Neural cell (in vitro differentiated cells): ENCODE measurements at regions not wholly inside any gene's neighbourhood (a gene's known extent, or its start where the extent isn't known, plus 50 kb on each side); places are given as distances from the start of the nearest gene placed in this dataset.

ENCODE experiments used
- CTCF ChIP-seq: fragments of 450-650 bp; IDR thresholded peaks from 2 replicates; pipeline ENCODE4 v1.5.1; 2014; ENCODE audit warnings: antibody characterized with exemption, mild to moderate bottlenecking, moderate library complexity; ENCODE audit not compliant: poor library complexity, severe bottlenecking
- EP300 ChIP-seq: fragments of 450-650 bp; conservative IDR thresholded peaks from 2 replicates; pipeline ENCODE4 v1.6.1; 2014; ENCODE audit warnings: antibody characterized with exemption, mild to moderate bottlenecking, moderate library complexity; ENCODE audit not compliant: poor library complexity, severe bottlenecking
- EZH2 ChIP-seq: fragments of 200-600, 300-800 bp; shearing (Covaris generic), sonication (generic); IDR thresholded peaks from 2 replicates; pipeline ENCODE4 v1.6.1; 2014; ENCODE audit warnings: antibody characterized with exemption, low read length, borderline replicate concordance, mild to moderate bottlenecking; ENCODE audit not compliant: insufficient read depth, poor library complexity, severe bottlenecking
- POLR2AphosphoS5 ChIP-seq: IDR thresholded peaks from 2 replicates; pipeline ENCODE4 v1.6.1; 2012
- RAD21 ChIP-seq: fragments of 450-650 bp; conservative IDR thresholded peaks from 2 replicates; pipeline ENCODE4 v1.6.1; 2014; ENCODE audit warnings: antibody characterized with exemption, mild to moderate bottlenecking, moderate library complexity
- TF ChIP-seq, protein P1 (sequence below): IDR thresholded peaks from 2 replicates; pipeline ENCODE4 v1.6.1; 2012; ENCODE audit warnings: borderline replicate concordance

- TF ChIP-seq CTCF = no peak
- peak; percentile 78 for TF ChIP-seq POLR2AphosphoS5
- TF ChIP-seq, protein P1, sequence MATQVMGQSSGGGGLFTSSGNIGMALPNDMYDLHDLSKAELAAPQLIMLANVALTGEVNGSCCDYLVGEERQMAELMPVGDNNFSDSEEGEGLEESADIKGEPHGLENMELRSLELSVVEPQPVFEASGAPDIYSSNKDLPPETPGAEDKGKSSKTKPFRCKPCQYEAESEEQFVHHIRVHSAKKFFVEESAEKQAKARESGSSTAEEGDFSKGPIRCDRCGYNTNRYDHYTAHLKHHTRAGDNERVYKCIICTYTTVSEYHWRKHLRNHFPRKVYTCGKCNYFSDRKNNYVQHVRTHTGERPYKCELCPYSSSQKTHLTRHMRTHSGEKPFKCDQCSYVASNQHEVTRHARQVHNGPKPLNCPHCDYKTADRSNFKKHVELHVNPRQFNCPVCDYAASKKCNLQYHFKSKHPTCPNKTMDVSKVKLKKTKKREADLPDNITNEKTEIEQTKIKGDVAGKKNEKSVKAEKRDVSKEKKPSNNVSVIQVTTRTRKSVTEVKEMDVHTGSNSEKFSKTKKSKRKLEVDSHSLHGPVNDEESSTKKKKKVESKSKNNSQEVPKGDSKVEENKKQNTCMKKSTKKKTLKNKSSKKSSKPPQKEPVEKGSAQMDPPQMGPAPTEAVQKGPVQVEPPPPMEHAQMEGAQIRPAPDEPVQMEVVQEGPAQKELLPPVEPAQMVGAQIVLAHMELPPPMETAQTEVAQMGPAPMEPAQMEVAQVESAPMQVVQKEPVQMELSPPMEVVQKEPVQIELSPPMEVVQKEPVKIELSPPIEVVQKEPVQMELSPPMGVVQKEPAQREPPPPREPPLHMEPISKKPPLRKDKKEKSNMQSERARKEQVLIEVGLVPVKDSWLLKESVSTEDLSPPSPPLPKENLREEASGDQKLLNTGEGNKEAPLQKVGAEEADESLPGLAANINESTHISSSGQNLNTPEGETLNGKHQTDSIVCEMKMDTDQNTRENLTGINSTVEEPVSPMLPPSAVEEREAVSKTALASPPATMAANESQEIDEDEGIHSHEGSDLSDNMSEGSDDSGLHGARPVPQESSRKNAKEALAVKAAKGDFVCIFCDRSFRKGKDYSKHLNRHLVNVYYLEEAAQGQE = no peak
- TF ChIP-seq EP300 = peak; percentile 94
- TF ChIP-seq RAD21 = no peak
- no peak for TF ChIP-seq EZH2
These were observed 92.4 kb downstream of the SOCS6 start for GRCh38 chr18:70380915-70381896.
